ENCODE measurements at regions not wholly inside any gene's neighbourhood (a gene's known extent, or its start where the extent isn't known, plus 50 kb on each side); places are given as distances from the start of the nearest gene placed in this dataset.
"Not testable (repeated sequence)": the region's sequence is repeated elsewhere in the genome, so short reads cannot be mapped to it uniquely, and the experiment has no call there.

- no peak overlapping the region for H3K4me3 ChIP-seq
- DNase-seq: no peak
- 72 to 84% methylated on average over 118 of the region's 118 CpGs for WGBS, 2 donors
- H3K9me3 ChIP-seq: peaks cover 15 to 28% (median 23%) of the 10 kb centered on the region in 4 donors
- H3K27ac ChIP-seq: no peak overlapping the region
- intact Hi-C loops (cut with DNase I): no loop called here
- TF ChIP-seq CTCF (IDR thresholded peaks at IDR 0.05): no peak
- no peak for TF ChIP-seq POLR2AphosphoS5 (IDR thresholded peaks at IDR 0.05)
- no peak for TF ChIP-seq POLR2A (IDR thresholded peaks at IDR 0.05)
- no peak for TF ChIP-seq EP300 (IDR thresholded peaks at IDR 0.05)
- H3K4me1 ChIP-seq: no peaks in the 10 kb centered on the region
- H3K36me3 ChIP-seq: no peaks in the 10 kb centered on the region
- peaks cover 0 to 36% (median 7%) of the 10 kb centered on the region in 3 donors for H3K27me3 ChIP-seq
Observed at GRCh38 chr17:26773189-26774188, 520.4 kb upstream of the WSB1 start.

GRCh38 chr17:26774291-26775218 lies 519.4 kb upstream of the WSB1 start:
- H3K4me1 ChIP-seq: no peaks in the 10 kb centered on the region
- intact Hi-C loops (cut with DNase I): no loop called here
- H3K4me3 ChIP-seq: no peak overlapping the region
- no peak for TF ChIP-seq CTCF (IDR thresholded peaks at IDR 0.05)
- peaks cover 15 to 28% (median 23%) of the 10 kb centered on the region in 4 donors for H3K9me3 ChIP-seq
- DNase-seq: no peak
- peaks cover 0 to 40% (median 7%) of the 10 kb centered on the region in 3 donors for H3K27me3 ChIP-seq
- WGBS, 2 donors: 67 to 83% methylated on average over 123 of the region's 123 CpGs
- no peak overlapping the region for H3K27ac ChIP-seq
- no peaks in the 10 kb centered on the region for H3K36me3 ChIP-seq

GRCh38 chr17:26775219-26775822 lies 518.6 kb upstream of the WSB1 start:
- Histone ChIP-seq H3K9me3 (peaks cover 15 to 28% (median 23%) of the 10 kb centered on the region in 4 donors), H3K27me3 (peaks cover 0 to 40% (median 7%) of the 10 kb centered on the region in 3 donors), H3K4me1 (no peaks in the 10 kb centered on the region), H3K36me3 (no peaks in the 10 kb centered on the region), H3K27ac (no peak overlapping the region), H3K4me3 (no peak overlapping the region)
- TF ChIP-seq POLR2A (IDR thresholded peaks at IDR 0.05): no peak
- TF ChIP-seq POLR2AphosphoS5 (IDR thresholded peaks at IDR 0.05): no peak
- no peak for TF ChIP-seq EP300 (IDR thresholded peaks at IDR 0.05)
- no peak for TF ChIP-seq CTCF (IDR thresholded peaks at IDR 0.05)
- intact Hi-C loops (cut with DNase I): no loop called here
- 67 to 83% methylated on average over 83 of the region's 83 CpGs for WGBS, 2 donors
- no peak for DNase-seq

GRCh38 chr17:26780187-26780814 lies 513.6 kb upstream of the WSB1 start:
- Histone ChIP-seq H3K9me3 (peaks cover 0 to 26% (median 6%) of the 10 kb centered on the region in 4 donors), H3K27me3 (peaks cover 0 to 15% (median 4%) of the 10 kb centered on the region in 3 donors)
- intact Hi-C loops (cut with DNase I); H3K27ac ChIP-seq; DNase-seq; H3K4me3 ChIP-seq; H3K36me3 ChIP-seq; H3K4me1 ChIP-seq: not testable (repeated sequence)
- WGBS, 2 donors: 81 to 83% methylated on average over 4 of the region's 4 CpGs

Measured in sigmoid colon (tissue), 6 donors.